ENCODE measurements at regions not wholly inside any gene's neighbourhood (a gene's known extent, or its start where the extent isn't known, plus 50 kb on each side); places are given as distances from the start of the nearest gene placed in this dataset.

DNA sequence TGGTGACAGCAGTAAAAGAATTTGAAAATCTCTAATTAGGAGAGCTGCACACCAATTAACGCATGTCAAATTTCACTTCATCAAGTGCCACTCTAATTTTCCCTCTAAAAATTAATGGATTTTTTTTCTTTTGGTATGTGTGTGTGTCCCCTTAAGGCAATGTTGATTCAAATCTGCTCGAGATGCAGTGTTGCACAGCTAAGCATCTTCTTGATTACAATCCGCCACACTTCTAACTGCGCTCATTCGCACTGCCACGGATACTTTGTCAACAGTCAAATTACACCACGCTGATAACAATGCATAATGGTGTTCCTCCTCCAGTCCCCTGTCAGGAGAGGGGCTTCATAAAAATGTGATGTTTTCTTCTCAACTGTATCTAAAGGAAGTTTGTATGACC lies 261.4 kb downstream of the MEIS1 start:
- TF ChIP-seq, protein P1, sequence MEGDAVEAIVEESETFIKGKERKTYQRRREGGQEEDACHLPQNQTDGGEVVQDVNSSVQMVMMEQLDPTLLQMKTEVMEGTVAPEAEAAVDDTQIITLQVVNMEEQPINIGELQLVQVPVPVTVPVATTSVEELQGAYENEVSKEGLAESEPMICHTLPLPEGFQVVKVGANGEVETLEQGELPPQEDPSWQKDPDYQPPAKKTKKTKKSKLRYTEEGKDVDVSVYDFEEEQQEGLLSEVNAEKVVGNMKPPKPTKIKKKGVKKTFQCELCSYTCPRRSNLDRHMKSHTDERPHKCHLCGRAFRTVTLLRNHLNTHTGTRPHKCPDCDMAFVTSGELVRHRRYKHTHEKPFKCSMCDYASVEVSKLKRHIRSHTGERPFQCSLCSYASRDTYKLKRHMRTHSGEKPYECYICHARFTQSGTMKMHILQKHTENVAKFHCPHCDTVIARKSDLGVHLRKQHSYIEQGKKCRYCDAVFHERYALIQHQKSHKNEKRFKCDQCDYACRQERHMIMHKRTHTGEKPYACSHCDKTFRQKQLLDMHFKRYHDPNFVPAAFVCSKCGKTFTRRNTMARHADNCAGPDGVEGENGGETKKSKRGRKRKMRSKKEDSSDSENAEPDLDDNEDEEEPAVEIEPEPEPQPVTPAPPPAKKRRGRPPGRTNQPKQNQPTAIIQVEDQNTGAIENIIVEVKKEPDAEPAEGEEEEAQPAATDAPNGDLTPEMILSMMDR (IDR thresholded peaks at IDR 0.05; ENCODE audit: low read depth, low read length, poor library complexity, severe bottlenecking) = no peak
- no peak for TF ChIP-seq EZH2phosphoT487 (IDR thresholded peaks at IDR 0.05; ENCODE audit: borderline replicate concordance, low read length)
